Peyer's patch (tissue), 4 donors: ENCODE measurements at regions not wholly inside any gene's neighbourhood (a gene's known extent, or its start where the extent isn't known, plus 50 kb on each side); places are given as distances from the start of the nearest gene placed in this dataset.
"Not testable (repeated sequence)": the region's sequence is repeated elsewhere in the genome, so short reads cannot be mapped to it uniquely, and the experiment has no call there.

Source experiments
- DNase-seq, 3 donors: peaks; one replicate each; pipeline ENCODE4 v3.0.0-alpha.2; 2017 to 2019
- H3K27ac ChIP-seq, 4 donors: fragments of 200-600 bp; sonication (generic); one replicate each; pipeline ENCODE4 v1.5.1; 2016 to 2019
- H3K27me3 ChIP-seq, 2 donors: fragments of 200-600 bp; sonication (generic); one replicate each; pipeline ENCODE4 v1.5.1; 2019
- H3K36me3 ChIP-seq, 3 donors: fragments of 200-600 bp; sonication (generic); one replicate each; pipeline ENCODE4 v1.5.1; 2016 to 2019
- H3K4me1 ChIP-seq, 4 donors: fragments of 200-600 bp; sonication (generic); one replicate each; pipeline ENCODE4 v1.5.1; 2016 to 2019
- H3K4me3 ChIP-seq, 4 donors: fragments of 200-600 bp; sonication (generic); 1 replicate in 3 of 4; 2 replicates in 1 of 4; pipeline ENCODE4 v1.5.1; 2016 to 2019; ENCODE audit warnings: mild to moderate bottlenecking in 1 of 4
- H3K9me3 ChIP-seq, 4 donors: fragments of 200-600 bp; sonication (generic); one replicate each; pipeline ENCODE4 v1.5.1; 2016 to 2019; ENCODE audit warnings: mild to moderate bottlenecking in 1 of 4
- POLR2A ChIP-seq, 2 donors: fragments of 450-650 bp; IDR thresholded peaks; one replicate each; pipeline ENCODE4 v1.5.1; 2017; ENCODE audit warnings: antibody characterized with exemption in 2 of 2, mild to moderate bottlenecking in 2 of 2, moderate library complexity in 2 of 2
- TF ChIP-seq, protein P1 (sequence below), 6 experiments: fragments of 450-650 bp in 4 of 6; fragments of 200-600 bp in 2 of 6; sonication (generic) in 1 of 6; IDR thresholded peaks; one replicate each; pipeline ENCODE4 v1.5.1; 2017 to 2019; ENCODE audit warnings: antibody characterized with exemption in 6 of 6, mild to moderate bottlenecking in 3 of 6, moderate library complexity in 1 of 6

- Histone ChIP-seq H3K27ac (no peak overlapping the region), H3K36me3 (no peaks in the 10 kb centered on the region), H3K4me3 (no peak overlapping the region), H3K9me3 (no peaks in the 10 kb centered on the region), H3K27me3 (no peaks in the 10 kb centered on the region), H3K4me1 (no peaks in the 10 kb centered on the region)
- DNase-seq, result no peak
- TF ChIP-seq, protein P1, sequence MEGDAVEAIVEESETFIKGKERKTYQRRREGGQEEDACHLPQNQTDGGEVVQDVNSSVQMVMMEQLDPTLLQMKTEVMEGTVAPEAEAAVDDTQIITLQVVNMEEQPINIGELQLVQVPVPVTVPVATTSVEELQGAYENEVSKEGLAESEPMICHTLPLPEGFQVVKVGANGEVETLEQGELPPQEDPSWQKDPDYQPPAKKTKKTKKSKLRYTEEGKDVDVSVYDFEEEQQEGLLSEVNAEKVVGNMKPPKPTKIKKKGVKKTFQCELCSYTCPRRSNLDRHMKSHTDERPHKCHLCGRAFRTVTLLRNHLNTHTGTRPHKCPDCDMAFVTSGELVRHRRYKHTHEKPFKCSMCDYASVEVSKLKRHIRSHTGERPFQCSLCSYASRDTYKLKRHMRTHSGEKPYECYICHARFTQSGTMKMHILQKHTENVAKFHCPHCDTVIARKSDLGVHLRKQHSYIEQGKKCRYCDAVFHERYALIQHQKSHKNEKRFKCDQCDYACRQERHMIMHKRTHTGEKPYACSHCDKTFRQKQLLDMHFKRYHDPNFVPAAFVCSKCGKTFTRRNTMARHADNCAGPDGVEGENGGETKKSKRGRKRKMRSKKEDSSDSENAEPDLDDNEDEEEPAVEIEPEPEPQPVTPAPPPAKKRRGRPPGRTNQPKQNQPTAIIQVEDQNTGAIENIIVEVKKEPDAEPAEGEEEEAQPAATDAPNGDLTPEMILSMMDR (IDR thresholded peaks at IDR 0.05), result no peak
- TF ChIP-seq POLR2A (IDR thresholded peaks at IDR 0.05), result no peak
Observed at GRCh38 chr6:74041420-74041819, 345.4 kb downstream of the CD109 start.

- no peaks in the 10 kb centered on the region for H3K4me1 ChIP-seq
- H3K4me3 ChIP-seq, result no peak overlapping the region
- TF ChIP-seq, protein P1 (IDR thresholded peaks at IDR 0.05), result no peak
- no peak for TF ChIP-seq POLR2A (IDR thresholded peaks at IDR 0.05)
- H3K9me3 ChIP-seq, result no peaks in the 10 kb centered on the region
- H3K27me3 ChIP-seq, result no peaks in the 10 kb centered on the region
- H3K27ac ChIP-seq, result no peak overlapping the region
- DNase-seq, result no peak
- no peaks in the 10 kb centered on the region for H3K36me3 ChIP-seq
Observed at GRCh38 chr6:74018825-74019224, 322.8 kb downstream of the CD109 start.

DNA sequence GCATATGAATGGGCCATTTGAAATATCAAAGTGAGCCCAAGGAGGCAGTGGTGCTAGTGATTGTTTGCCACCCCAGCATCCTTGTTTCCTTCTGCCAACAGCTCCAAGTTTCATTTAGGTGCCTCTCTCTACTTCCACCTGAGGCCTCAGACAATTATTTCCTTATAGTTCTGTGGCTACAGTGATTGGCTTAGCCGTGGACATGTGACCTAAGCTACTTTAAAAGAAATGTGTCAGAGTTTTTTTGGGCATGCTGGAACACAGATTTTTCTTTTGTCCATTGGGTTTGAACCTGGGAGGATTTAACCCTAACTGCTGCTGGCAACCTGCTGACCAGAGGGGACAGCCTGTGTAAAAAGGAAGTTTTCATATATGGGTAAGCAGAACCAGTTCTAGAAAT lies 319.4 kb downstream of the CD109 start:
- TF ChIP-seq, protein P1 (IDR thresholded peaks at IDR 0.05), result no peak
- TF ChIP-seq POLR2A (IDR thresholded peaks at IDR 0.05), result no peak
- DNase-seq, result no peak
- H3K27ac ChIP-seq, result no peak overlapping the region
- H3K4me3 ChIP-seq, result no peak overlapping the region
- no peaks in the 10 kb centered on the region for H3K27me3 ChIP-seq
- H3K4me1 ChIP-seq, result no peaks in the 10 kb centered on the region
- H3K36me3 ChIP-seq, result no peaks in the 10 kb centered on the region
- no peaks in the 10 kb centered on the region for H3K9me3 ChIP-seq

DNA sequence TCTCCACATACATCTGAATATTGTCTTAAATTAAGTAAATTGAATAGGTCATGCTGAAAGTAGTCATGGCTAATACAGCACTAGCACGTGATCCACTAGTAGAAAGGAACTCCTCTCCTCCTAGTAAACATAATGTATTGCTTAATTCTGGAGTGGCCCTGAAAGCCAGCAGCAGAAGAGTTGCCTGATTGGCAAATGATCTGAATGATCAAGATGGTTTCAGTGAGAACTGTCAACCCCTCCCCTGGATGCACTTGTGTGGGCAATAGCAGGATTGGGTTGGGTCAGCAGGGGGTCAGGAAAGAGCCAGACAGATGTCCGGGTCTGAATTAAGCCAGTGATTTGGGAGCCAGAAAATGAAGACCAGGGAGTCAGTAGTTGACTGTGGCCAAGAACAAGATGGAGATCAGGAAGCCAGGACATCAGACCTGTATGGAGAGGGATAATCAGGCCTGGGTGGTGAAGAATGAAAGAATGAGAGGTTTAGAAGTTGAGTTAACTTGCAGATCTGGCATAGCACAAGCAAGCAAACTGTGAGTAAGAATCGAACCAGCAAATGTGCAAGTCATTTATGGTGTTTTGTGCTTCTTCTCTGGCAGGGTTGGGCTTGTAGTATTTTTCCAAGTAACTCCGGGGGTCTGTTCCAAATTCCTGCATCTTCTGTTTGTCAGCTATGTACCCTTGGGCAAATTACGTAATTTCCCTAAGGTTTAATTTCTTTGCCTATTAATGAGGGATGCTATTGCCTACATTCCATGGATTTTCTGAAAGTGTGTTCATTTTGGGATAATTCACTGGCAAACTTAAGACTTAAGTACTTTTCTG lies 304.9 kb downstream of the CD109 start:
- TF ChIP-seq, protein P1 (IDR thresholded peaks at IDR 0.05), result no peak
- no peak for TF ChIP-seq POLR2A (IDR thresholded peaks at IDR 0.05)
- Histone ChIP-seq H3K27ac (no peak overlapping the region), H3K36me3 (no peaks in the 10 kb centered on the region), H3K4me1 (no peaks in the 10 kb centered on the region), H3K27me3 (no peaks in the 10 kb centered on the region), H3K9me3 (no peaks in the 10 kb centered on the region), H3K4me3 (no peak overlapping the region)
- no peak for DNase-seq

- H3K9me3 ChIP-seq, H3K36me3 ChIP-seq, DNase-seq, H3K4me1 ChIP-seq, H3K27ac ChIP-seq, H3K27me3 ChIP-seq, H3K4me3 ChIP-seq: not testable (repeated sequence)
Observed at GRCh38 chr6:73990609-73991238, 294.7 kb downstream of the CD109 start.

DNA sequence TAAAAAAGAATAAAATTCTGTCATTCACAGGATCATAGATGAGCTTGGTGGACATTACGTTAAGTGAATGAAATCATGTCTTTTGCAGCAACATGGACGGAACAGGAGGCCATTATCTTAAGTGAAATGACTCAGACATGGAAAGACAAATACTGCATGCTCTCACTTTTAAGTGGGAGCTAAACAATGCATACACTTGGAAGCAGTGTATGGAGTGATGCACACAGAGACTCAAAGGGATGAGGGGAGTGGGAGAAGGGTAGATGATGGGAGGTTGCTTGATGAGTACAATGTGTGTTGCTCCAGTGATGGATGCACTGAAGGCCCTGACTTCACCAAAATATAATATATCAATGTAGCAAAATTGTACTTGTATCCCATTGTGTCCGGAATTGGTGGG lies 293.4 kb downstream of the CD109 start:
- Histone ChIP-seq H3K27me3 (no peaks in the 10 kb centered on the region), H3K27ac (no peak overlapping the region), H3K36me3 (no peaks in the 10 kb centered on the region), H3K9me3 (no peaks in the 10 kb centered on the region), H3K4me1 (no peaks in the 10 kb centered on the region), H3K4me3 (no peak overlapping the region)
- no peak for DNase-seq
- TF ChIP-seq POLR2A (IDR thresholded peaks at IDR 0.05), result no peak
- TF ChIP-seq, protein P1 (IDR thresholded peaks at IDR 0.05), result no peak
